ENCODE measurements at regions not wholly inside any gene's neighbourhood (a gene's known extent, or its start where the extent isn't known, plus 50 kb on each side); places are given as distances from the start of the nearest gene placed in this dataset.

DNA sequence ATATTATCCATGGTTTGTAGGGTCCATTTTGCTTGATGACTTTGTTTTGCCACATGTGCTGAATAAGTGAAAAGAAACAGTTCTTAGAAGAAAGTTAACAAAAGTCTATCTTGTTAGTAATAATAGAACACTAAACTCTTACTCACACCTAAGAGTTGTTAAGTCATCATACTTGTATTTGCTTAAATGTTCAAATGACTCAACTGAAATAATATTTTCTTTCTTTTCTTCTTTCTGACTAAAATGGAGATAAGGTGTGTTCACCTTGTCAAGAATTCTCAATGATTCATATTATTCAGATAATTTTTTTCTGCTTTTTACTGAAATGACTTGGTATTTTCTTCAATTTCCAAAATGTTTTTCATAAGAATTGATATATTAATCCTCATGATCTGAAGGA, 327.2 kb downstream of the HTR1B start:
- H3K27ac ChIP-seq (ENCODE audit: low read depth, low read length), result no peak overlapping the region
- TF ChIP-seq, protein P1, sequence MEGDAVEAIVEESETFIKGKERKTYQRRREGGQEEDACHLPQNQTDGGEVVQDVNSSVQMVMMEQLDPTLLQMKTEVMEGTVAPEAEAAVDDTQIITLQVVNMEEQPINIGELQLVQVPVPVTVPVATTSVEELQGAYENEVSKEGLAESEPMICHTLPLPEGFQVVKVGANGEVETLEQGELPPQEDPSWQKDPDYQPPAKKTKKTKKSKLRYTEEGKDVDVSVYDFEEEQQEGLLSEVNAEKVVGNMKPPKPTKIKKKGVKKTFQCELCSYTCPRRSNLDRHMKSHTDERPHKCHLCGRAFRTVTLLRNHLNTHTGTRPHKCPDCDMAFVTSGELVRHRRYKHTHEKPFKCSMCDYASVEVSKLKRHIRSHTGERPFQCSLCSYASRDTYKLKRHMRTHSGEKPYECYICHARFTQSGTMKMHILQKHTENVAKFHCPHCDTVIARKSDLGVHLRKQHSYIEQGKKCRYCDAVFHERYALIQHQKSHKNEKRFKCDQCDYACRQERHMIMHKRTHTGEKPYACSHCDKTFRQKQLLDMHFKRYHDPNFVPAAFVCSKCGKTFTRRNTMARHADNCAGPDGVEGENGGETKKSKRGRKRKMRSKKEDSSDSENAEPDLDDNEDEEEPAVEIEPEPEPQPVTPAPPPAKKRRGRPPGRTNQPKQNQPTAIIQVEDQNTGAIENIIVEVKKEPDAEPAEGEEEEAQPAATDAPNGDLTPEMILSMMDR (IDR thresholded peaks at IDR 0.05 in 2 of 3, conservative IDR thresholded peaks at IDR 0.05 in 1 of 3; ENCODE audit: borderline replicate concordance in 1 of 3, insufficient read depth in 1 of 3, low read depth in 2 of 3, low read length in 2 of 3), result no peak
- TF ChIP-seq YY1 (IDR thresholded peaks at IDR 0.05; ENCODE audit: extremely low read depth, insufficient replicate concordance, low read depth, low read length), result no peak
- no peak for TF ChIP-seq ELF1 (IDR thresholded peaks at IDR 0.05; ENCODE audit: borderline replicate concordance, low read depth)
- TF ChIP-seq ZBTB33 (IDR thresholded peaks at IDR 0.05; ENCODE audit: extremely low read depth, insufficient replicate concordance, low read length), result no peak
- TF ChIP-seq, protein P2, sequence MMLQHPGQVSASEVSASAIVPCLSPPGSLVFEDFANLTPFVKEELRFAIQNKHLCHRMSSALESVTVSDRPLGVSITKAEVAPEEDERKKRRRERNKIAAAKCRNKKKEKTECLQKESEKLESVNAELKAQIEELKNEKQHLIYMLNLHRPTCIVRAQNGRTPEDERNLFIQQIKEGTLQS (IDR thresholded peaks at IDR 0.05), result no peak
- 0 out of 2 replicates have a peak, but pooled peaks have one; percentile 38 for TF ChIP-seq FOSL1 (IDR thresholded peaks at IDR 0.05; ENCODE audit: low read depth)
- no peak for TF ChIP-seq EZH2 (IDR thresholded peaks at IDR 0.05)
- no peak for TF ChIP-seq TCF7L2 (IDR thresholded peaks at IDR 0.05; ENCODE audit: borderline replicate concordance, extremely low read depth, insufficient read depth, insufficient read length)
- peak; percentile 23; the same call in 1 of the 2 replicates for TF ChIP-seq JUND (IDR thresholded peaks at IDR 0.05)
- BruUV-seq (replicated peaks), result no TSS peak
- H3K4me2 ChIP-seq (ENCODE audit: low read length), result no peak overlapping the region
- intact Hi-C loops (cut with micrococcal nuclease), result no loop called here
- H3K9me3 ChIP-seq (ENCODE audit: control insufficient read depth in 1 of 2, insufficient read depth in 1 of 2, low read depth in 1 of 2, low read length in 2 of 2), result no peaks in the 10 kb centered on the region
- DNase-seq (ENCODE audit: low read depth, low spot score), result no peak
- ChIA-PET CTCF (no interaction called here), RAD21 (ENCODE audit: low non-redundant PET in 1 of 2, low total read pairs in 2 of 2, uncharacterized antibody in 2 of 2, unreplicated experiment in 2 of 2) (no interaction called here), POLR2A (no interaction called here)
- no peak overlapping the region for H2AFZ ChIP-seq (ENCODE audit: low read depth, low read length, poor library complexity, severe bottlenecking)
- no peaks in the 10 kb centered on the region for H3K9me2 ChIP-seq (ENCODE audit: insufficient read depth)
- H3K4me1 ChIP-seq (ENCODE audit: control insufficient read depth in 1 of 2, insufficient read depth in 2 of 2, low read length in 2 of 2), result peaks cover 0 to 2% of the 10 kb centered on the region in 2 experiments; a peak in 2 of 4 replicates
- no peaks in the 10 kb centered on the region for H4K20me1 ChIP-seq (ENCODE audit: insufficient read depth)
- H3K36me3 ChIP-seq (ENCODE audit: control insufficient read depth in 1 of 2, insufficient read depth in 2 of 2, low read length in 2 of 2), result no peaks in the 10 kb centered on the region
- ATAC-seq, result no peak
- H3K27me3 ChIP-seq (ENCODE audit: insufficient read depth, low read length), result no peaks in the 10 kb centered on the region
- no peak overlapping the region for H3K9ac ChIP-seq (ENCODE audit: low read length)
- no peaks in the 10 kb centered on the region for H3K79me2 ChIP-seq (ENCODE audit: insufficient read depth, low read length)
- H3K4me3 ChIP-seq (replicated peaks in 1 of 2; ENCODE audit: low read depth in 1 of 2, low read length in 2 of 2), result no peak overlapping the region
